HL-60 (cell line): ENCODE measurements at regions not wholly inside any gene's neighbourhood (a gene's known extent, or its start where the extent isn't known, plus 50 kb on each side); places are given as distances from the start of the nearest gene placed in this dataset.

Source experiments
- GABPA ChIP-seq: IDR thresholded peaks from 2 replicates; pipeline ENCODE4 v1.6.1; 2012; ENCODE audit warnings: low read depth
- POLR2AphosphoS5 ChIP-seq: IDR thresholded peaks from 2 replicates; pipeline ENCODE4 v1.6.1; 2012; ENCODE audit warnings: low read depth
- TF ChIP-seq, protein P1 (sequence below): IDR thresholded peaks from one replicate; pipeline ENCODE4 v1.5.1; 2011; ENCODE audit warnings: low read length, control low read depth, inconsistent platforms; ENCODE audit not compliant: insufficient read depth
- TF ChIP-seq, protein P2 (sequence below): IDR thresholded peaks from 2 replicates; pipeline ENCODE4 v1.6.1; 2012; ENCODE audit warnings: low read depth; ENCODE audit not compliant: insufficient replicate concordance

DNA sequence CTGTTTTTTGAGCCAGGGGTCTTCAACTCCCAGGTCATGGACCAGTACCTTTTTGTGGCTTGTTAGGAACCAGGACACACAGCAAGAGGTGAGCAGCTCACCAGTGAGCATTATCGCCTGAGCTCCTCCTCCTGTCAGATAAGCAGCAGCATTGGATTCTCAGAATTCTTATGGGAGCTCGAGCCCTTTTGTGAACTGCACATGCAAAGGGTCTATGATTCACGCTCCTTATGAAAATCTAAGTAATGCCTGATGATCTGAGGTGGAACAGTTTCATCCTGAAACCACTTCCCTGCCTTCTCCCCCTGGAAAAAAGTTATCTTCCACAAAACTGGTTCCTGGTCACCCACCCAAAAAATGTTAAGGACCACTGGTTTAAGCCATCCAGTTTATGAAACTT is 1047.6 kb downstream of the OTOL1 start:
- TF ChIP-seq, protein P1, sequence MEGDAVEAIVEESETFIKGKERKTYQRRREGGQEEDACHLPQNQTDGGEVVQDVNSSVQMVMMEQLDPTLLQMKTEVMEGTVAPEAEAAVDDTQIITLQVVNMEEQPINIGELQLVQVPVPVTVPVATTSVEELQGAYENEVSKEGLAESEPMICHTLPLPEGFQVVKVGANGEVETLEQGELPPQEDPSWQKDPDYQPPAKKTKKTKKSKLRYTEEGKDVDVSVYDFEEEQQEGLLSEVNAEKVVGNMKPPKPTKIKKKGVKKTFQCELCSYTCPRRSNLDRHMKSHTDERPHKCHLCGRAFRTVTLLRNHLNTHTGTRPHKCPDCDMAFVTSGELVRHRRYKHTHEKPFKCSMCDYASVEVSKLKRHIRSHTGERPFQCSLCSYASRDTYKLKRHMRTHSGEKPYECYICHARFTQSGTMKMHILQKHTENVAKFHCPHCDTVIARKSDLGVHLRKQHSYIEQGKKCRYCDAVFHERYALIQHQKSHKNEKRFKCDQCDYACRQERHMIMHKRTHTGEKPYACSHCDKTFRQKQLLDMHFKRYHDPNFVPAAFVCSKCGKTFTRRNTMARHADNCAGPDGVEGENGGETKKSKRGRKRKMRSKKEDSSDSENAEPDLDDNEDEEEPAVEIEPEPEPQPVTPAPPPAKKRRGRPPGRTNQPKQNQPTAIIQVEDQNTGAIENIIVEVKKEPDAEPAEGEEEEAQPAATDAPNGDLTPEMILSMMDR = no peak
- TF ChIP-seq GABPA (no peak), POLR2AphosphoS5 (no peak)
- TF ChIP-seq, protein P2, sequence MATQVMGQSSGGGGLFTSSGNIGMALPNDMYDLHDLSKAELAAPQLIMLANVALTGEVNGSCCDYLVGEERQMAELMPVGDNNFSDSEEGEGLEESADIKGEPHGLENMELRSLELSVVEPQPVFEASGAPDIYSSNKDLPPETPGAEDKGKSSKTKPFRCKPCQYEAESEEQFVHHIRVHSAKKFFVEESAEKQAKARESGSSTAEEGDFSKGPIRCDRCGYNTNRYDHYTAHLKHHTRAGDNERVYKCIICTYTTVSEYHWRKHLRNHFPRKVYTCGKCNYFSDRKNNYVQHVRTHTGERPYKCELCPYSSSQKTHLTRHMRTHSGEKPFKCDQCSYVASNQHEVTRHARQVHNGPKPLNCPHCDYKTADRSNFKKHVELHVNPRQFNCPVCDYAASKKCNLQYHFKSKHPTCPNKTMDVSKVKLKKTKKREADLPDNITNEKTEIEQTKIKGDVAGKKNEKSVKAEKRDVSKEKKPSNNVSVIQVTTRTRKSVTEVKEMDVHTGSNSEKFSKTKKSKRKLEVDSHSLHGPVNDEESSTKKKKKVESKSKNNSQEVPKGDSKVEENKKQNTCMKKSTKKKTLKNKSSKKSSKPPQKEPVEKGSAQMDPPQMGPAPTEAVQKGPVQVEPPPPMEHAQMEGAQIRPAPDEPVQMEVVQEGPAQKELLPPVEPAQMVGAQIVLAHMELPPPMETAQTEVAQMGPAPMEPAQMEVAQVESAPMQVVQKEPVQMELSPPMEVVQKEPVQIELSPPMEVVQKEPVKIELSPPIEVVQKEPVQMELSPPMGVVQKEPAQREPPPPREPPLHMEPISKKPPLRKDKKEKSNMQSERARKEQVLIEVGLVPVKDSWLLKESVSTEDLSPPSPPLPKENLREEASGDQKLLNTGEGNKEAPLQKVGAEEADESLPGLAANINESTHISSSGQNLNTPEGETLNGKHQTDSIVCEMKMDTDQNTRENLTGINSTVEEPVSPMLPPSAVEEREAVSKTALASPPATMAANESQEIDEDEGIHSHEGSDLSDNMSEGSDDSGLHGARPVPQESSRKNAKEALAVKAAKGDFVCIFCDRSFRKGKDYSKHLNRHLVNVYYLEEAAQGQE = no peak
